HFF-Myc (cell line): ENCODE measurements at regions not wholly inside any gene's neighbourhood (a gene's known extent, or its start where the extent isn't known, plus 50 kb on each side); places are given as distances from the start of the nearest gene placed in this dataset.
A peak's percentile ranks its signal among the peaks of the same experiment; 100 is the strongest.

Experiments
- DNase-seq: peaks from one replicate; pipeline ENCODE4 v3.0.0-alpha.2; 2011; ENCODE audit warnings: low read depth; ENCODE audit errors: extremely low read depth
- H3K4me3 ChIP-seq: replicated peaks from 2 replicates; pipeline ENCODE4 v1.5.1; 2011; ENCODE audit warnings: low read depth, mild to moderate bottlenecking, control low read depth, low read length
- TF ChIP-seq, protein P1 (sequence below): IDR thresholded peaks from 2 replicates; pipeline ENCODE4 v1.5.1; 2012; ENCODE audit warnings: mild to moderate bottlenecking, low read depth, low read length, control low read depth; ENCODE audit errors: missing control alignments

DNA sequence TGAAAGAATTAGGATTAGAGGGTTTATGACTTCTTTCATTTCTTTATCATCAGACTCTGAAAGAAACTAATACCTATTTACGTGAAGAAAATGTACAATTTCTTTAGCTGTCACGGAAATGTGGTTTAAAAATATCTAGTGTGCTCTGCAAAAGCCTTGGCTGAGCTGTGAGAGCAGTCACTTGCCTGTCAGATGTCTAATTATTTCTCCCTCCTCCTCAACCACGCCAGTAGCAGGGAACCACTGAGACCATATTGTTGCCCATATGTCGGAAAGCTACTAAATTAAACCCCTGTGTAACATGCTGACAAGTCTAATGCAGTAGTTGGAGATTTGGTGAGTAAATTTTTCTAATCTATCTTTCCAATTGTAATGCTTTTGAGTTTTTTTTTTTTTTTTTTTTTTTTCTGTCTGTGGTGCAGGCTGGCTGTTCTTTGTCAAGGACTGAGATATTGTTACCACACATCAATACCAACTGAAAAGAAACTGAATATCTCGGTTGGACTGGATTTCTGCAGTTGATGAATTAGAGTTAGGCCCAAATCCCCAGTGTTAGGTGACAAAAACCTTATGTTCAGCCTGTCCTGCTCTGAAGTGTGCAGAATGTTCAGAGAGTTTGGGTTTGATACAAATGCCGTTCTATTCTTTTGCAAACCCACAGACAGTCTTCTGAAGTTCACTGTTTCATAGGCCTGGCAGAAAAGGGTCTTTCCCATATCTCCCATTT is 302.9 kb upstream of the SYNCRIP start:
- DNase-seq: no peak
- TF ChIP-seq, protein P1, sequence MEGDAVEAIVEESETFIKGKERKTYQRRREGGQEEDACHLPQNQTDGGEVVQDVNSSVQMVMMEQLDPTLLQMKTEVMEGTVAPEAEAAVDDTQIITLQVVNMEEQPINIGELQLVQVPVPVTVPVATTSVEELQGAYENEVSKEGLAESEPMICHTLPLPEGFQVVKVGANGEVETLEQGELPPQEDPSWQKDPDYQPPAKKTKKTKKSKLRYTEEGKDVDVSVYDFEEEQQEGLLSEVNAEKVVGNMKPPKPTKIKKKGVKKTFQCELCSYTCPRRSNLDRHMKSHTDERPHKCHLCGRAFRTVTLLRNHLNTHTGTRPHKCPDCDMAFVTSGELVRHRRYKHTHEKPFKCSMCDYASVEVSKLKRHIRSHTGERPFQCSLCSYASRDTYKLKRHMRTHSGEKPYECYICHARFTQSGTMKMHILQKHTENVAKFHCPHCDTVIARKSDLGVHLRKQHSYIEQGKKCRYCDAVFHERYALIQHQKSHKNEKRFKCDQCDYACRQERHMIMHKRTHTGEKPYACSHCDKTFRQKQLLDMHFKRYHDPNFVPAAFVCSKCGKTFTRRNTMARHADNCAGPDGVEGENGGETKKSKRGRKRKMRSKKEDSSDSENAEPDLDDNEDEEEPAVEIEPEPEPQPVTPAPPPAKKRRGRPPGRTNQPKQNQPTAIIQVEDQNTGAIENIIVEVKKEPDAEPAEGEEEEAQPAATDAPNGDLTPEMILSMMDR: no peak
- no peak overlapping the region for H3K4me3 ChIP-seq

- no peak for DNase-seq
- no peak overlapping the region for H3K4me3 ChIP-seq
- TF ChIP-seq, protein P1: no peak
Observed at GRCh38 chr6:85944776-85945175, 302.1 kb upstream of the SYNCRIP start.

GRCh38 chr6:85942844-85943243 is 300.2 kb upstream of the SYNCRIP start:
- no peak overlapping the region for H3K4me3 ChIP-seq
- DNase-seq: no peak
- TF ChIP-seq, protein P1: no peak

GRCh38 chr6:85936916-85937315 is 294.2 kb upstream of the SYNCRIP start:
- no peak for DNase-seq
- no peak overlapping the region for H3K4me3 ChIP-seq
- TF ChIP-seq, protein P1: no peak

GRCh38 chr6:85923013-85923430 is 280.3 kb upstream of the SYNCRIP start:
- TF ChIP-seq, protein P1: peak; percentile 23
- no peak overlapping the region for H3K4me3 ChIP-seq
- peak; percentile 3 for DNase-seq

- H3K4me3 ChIP-seq: no peak overlapping the region
- TF ChIP-seq, protein P1: no peak
- no peak for DNase-seq
Observed at GRCh38 chr6:85920782-85921181, 278.1 kb upstream of the SYNCRIP start.

DNA sequence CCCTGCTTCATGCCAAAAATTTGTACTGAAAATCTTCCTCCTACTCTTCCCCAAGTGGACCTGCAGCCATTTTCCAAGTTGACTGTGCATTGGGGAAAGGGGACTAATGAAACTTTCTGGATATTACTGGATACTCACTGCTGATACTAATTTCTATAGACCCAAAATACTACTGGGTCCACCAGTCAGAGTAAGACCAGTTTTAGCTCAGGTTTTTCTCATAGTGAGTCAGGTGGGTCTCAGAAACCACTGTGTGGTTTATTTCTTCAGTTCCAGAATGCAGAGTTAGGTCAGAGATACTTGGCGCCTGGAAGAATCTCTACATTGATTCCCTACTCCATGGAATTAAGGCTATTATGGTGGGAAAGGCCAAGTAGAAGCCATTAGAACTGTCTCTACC is 274.8 kb upstream of the SYNCRIP start:
- no peak for DNase-seq
- TF ChIP-seq, protein P1: no peak
- no peak overlapping the region for H3K4me3 ChIP-seq
